ENCODE measurements at regions not wholly inside any gene's neighbourhood (a gene's known extent, or its start where the extent isn't known, plus 50 kb on each side); places are given as distances from the start of the nearest gene placed in this dataset.
"Not testable (repeated sequence)": the region's sequence is repeated elsewhere in the genome, so short reads cannot be mapped to it uniquely, and the experiment has no call there.

DNA sequence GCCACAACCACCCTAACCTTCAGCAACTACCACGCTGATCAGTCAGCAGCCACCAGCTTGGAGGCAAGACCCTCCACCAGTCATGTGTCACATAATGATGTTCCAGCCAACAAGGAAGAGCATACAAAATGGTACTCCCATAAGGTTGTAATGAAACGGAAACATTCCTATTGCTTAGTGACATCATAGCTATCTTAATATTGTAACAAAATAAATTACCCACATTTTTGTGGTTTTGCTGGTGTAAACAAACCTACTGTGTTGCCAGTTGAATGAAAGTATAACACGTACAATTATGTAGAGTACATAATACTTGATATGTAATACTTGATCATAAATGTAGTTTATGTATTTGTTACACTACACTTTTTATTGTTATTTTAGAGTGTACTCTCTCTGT is 1363.2 kb upstream of the ADGRL4 start:
- no peak for DNase-seq (ENCODE audit: low read depth, low spot score)

DNA sequence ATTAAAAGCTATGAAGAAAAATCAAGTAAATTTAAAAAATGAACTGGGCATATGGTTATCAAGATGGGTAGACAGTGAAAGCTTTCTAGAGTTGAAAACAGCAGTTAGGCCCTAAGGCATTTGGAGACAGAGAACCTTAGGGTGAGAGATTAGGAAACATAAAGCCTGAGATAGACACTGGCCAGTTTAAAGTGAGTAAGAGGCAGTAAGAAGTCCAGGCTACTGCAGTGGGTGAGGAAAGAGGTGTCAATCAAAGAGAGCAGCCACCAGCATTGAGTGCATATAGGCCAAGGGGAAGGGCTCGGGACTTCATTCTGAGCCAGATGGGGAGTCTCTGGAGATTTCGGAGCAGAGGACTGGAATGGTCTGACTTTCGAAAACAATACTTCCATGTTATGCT is 1360.5 kb upstream of the ADGRL4 start:
- no peak for DNase-seq (ENCODE audit: low read depth, low spot score)

DNA sequence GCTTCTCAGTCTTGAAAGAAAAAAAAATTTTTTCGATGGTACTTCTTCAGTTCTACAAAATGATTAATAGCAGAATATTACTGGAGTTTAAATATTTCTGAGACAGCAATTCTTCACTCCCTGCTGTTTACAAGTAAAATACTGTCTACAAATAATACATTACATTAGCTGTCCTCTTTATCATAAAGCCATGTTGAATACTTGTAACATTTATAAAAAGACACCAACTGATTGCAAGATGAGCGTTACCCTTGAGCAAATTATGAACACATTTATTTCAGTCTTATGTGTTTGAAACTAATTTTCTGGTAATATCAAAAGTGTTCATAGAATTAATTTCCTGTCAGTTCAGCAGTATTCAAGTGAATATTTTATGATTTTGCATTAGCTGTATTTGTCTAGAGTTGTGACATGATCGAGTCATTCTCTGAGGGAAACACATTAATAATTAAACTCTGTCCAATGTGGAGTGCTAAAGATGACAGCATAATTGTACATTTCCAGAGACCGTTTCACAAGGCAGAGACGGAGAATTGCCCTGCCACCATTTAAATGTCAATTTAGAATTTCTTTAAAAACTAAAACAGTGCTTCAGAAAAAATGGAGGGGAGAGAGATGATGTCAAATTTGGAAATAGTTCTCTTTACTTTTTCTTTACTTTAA is 1359.0 kb upstream of the ADGRL4 start:
- DNase-seq (ENCODE audit: low read depth, low spot score) = no peak

DNA sequence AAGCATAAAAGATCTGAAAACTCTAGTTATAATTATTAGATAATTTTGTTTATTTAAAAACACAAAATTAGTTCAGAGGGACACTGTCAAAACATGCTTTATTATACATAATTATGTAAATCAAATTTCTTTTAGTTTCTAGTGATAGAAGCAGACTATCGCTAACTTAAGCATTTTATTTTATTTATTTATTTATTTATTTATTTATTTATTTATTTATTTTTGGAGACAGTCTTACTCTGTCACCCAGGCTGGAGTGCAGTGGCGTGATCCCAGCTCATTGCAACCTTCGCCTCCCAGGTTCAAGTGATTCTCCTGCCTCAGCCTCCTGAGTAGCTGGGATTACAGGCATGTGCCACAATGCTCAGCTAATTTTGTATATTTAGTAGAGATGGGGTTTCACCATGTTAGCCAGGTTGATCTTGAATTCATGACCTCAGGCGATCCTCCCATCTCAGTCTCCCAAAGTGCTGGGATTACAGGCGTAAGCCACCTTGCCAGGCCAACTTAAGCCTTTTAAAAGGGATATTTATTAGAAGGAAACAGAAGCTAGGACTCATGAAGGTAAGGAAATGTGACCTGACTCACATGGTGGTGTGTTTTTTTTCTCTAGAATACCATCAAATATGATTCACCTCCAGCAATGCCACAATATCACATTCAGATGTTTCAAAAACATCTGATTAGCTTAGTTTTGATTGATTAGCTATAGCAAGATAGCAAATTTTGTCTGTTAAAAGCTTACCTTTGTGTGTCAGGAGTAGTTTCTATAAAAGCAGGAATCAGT is 1357.4 kb upstream of the ADGRL4 start:
- DNase-seq (ENCODE audit: low read depth, low spot score) = no peak

DNA sequence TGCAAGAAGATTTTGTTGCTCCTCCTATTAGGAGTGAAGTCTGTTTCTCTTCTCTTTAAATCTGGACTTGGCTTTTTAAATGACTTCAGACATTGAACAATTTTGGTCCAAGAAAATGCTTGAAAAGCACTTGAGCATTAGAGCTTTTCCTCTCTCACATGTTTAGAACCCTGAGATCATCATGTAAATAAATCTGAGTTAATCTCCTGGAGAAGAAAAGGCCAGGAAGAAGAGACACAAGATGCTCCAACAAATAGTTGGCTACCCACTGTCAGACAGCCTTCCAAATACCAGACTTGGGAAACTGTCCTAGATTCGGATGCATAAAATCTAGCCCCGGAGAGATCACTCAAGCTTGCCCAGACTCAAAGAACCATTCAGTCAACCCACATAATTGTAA is 1353.1 kb upstream of the ADGRL4 start:
- DNase-seq (ENCODE audit: low read depth, low spot score) = no peak

DNA sequence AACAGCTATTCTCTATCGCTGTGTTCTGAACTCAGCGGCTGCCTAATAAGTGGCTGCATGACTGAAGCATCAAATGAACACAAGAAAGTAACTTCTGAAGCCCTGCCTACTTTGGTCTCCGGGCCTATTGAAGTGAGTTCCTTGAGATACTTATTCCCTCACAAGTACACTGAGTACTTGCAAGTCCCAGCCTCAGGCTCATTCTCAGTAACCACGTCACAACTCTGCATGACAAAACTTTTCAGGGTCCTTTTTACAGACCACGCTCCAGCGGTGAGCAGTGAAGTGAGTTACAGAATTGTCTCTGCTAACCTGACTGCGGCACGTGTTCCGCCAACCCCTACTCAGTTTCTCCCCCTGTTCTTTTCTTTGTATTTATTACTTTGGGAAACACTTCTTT is 1342.7 kb upstream of the ADGRL4 start:
- peak; percentile 9 for DNase-seq (ENCODE audit: low read depth, low spot score)

DNA sequence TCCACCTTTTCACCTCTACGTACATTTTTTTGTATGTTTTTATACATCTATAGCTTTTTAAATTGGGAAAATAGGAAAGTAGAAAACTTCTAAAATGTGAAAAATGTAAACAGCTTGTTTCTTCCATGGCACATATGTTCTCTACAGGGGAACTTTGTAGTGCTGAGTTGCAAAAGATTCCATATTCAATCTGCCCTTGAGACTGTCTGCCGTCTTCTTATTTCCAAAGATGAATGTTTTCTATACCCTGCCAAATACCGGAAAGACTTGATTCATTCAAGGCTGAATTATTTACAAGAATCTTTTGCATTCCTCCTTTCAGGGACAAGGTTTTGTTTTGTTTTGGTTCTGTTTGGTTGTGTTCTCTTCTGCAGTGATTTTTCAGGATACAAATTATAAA is 1334.5 kb upstream of the ADGRL4 start:
- no peak for DNase-seq (ENCODE audit: low read depth, low spot score)

DNA sequence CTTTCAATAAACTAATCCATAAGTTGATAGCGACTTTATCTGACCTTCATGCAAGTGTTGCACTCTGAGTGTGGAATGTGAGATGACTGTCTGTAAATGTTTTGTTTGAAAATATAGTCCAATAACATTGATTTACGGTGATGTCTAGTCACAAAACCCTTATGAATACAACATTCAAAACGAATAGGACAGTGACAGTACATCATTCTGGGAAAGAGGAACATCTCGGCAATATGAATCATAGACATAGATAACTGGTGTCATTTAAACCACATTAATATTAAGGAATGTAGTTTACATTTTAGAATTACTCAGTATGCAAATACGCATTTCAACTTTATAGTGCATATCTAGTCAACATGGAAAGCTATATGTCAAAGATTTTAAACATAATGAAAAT is 1311.6 kb upstream of the ADGRL4 start:
- no peak for DNase-seq (ENCODE audit: low read depth, low spot score)

DNA sequence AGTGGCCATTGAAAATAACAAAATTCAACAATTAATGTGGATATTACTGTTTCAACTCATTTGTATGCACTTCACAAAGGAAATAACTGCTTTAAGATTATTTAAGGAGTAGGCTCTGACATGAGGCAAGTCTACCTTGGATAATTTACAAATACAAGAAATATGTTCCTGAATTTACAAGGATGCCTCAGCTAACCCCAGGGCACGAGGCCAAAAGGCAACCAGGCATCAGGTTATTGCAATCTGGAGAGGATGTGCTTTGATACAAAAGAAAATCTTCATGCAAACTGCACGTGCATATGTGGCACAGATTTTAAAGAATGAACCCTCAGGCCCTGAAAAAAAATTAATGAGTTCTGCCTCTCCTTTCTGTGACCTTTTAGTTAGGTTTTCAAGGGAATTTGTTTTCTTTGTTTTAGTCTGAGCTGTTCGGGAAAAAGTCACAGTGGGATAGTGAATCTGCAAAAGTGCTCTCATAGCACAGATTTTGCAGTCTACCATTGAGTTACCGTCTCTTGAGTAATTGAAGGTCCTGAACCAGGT is 1304.2 kb upstream of the ADGRL4 start:
- no peak for DNase-seq (ENCODE audit: low read depth, low spot score)

DNA sequence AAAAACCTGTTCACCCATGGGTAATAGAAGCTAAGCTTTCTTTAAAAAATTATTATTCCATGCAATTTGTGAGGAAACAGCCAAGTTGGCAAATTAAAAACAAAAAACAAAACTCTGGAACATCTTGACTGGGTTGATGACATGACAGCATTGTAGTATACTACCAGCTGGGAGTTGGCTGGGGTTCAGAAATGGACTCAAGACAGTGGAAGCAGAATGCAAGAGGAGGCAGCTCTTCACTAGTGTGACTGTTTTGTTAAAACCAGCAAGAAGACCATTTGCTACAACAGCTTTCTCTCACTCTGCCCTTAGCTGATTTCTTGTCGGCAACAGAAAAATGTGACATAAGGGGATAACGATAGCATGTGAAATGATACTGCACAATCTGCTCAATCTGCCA is 1298.9 kb upstream of the ADGRL4 start:
- no peak for DNase-seq (ENCODE audit: low read depth, low spot score)

DNA sequence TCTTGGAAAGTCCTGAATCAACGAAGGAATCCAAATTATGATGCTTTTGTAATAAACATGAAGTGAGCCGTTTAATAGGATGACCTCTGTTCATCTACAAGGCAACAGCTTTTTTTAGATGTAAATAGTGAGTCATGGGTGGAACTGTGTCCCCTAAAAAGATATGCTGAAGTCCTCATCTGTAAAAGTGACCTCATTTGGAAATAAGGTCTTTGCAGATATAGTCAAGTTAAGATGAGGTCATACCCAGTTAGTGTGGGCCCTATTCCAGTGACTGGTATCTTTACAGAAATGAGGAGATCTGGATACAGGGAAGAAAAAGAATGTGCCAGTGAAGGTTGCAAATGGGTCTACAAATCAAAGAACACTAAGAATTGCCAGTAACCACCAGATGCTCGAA is 1287.3 kb upstream of the ADGRL4 start:
- DNase-seq (ENCODE audit: low read depth, low spot score) = no peak

DNA sequence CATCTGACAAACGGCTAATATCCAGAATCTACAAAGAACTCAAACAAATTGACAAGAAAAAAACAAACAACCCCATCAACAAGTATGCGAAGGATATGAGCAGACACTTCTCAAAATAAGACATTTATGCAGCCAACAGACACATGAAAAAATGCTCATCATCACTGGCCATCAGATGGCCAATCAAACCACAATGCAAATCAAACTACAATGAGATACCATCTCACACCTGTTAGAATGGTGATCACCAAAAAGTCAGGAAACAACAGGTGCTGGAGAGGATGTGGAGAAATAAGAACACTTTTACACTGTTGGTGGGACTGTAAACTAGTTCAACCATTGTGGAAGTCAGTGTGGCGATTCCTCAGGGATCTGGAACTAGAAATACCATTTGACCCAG is 1282.2 kb upstream of the ADGRL4 start:
- DNase-seq (ENCODE audit: low read depth, low spot score) = not testable (repeated sequence)

DNA sequence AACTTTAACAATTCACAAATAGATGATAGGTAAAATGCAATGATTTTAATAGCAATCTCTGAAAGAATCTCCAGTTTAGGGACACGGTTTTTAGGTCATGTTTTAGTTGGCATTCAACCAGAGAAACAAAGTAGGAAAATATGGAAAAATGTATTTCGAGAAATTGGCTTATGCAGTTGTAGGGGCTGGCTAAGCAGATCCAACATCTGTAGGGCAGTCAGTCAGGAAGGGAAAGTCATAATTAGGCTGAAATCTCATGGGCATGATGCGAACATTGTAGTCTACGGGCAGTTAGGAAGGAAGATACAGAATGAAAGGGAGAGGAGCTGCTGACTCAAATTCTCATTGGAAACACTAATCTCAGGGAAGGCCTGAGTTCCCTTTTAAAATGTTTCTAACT is 1276.0 kb upstream of the ADGRL4 start:
- DNase-seq (ENCODE audit: low read depth, low spot score) = no peak

DNA sequence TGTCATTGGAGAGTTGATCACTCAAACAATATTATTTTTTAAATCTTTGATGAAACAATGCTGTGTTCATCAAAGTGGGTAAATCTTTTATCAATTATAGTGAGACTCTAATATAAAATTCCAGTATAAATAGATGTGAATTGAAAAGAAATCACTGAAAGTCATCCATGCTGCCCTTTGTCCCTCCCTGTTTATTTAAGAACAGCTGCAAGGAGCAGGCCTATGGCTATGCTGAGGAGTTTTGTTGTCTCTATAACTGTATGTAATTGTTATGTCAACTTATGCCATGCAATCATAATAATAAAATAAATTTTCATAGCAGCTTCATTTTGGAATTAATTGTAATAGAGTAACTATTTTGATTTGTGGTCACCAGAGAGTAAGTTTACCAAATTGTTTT is 1272.4 kb upstream of the ADGRL4 start:
- DNase-seq (ENCODE audit: low read depth, low spot score) = no peak

DNA sequence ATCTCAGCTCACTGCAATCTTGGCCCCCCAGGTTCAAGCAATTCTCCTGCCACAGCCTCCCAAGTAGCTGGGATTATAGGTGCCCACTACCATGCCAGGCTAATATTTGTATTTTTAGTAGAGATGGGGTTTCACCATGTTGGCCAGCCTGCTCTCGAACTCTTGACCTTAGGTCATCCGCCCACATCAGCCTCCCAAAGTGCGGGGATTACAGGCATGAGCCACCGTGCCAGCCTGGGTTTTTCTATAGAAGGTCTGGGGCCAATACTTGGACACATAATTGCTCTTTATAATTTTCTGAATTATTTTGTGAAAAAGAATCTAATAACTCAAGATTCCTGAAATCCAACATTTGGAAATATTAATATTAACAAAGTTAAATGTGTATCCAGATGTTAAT is 1267.7 kb upstream of the ADGRL4 start:
- no peak for DNase-seq (ENCODE audit: low read depth, low spot score)

DNA sequence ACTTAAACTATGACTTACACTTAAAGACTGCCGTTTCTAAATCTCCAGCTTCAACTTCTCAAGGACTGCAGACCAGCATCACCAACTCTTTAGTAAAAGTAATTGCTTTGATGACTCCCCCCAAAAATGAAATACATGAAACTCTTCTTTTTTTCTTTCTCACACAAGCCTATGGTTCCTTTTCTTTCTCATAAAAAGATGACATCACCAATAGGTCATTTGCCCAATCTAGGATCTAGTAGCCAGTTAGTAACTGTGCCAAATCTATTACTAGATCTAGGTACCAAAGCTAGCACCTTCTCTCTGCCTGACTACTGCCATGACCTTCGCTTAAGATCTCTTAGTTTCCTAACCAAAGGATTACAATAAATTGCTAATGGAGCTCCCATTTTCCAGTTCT is 1266.0 kb upstream of the ADGRL4 start:
- DNase-seq (ENCODE audit: low read depth, low spot score) = no peak

DNA sequence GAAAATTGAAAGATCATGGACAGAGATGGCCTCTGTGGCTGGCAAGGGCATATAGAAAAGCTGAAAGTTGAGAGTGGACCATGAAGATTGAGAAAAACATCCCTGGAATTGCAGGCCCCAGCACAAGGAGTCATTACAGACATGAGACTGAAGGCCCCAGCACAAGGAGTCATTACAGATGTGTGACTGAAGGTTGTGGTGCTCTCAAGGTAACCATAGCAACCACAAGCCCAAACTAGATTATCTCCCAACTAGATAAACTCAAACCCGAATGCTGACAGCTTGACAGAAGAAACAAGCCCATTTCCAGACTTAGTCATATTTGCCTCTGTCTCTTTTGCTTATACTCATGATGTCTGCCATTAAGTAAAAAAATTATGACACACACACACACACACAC is 1252.1 kb upstream of the ADGRL4 start:
- no peak for DNase-seq (ENCODE audit: low read depth, low spot score)

DNA sequence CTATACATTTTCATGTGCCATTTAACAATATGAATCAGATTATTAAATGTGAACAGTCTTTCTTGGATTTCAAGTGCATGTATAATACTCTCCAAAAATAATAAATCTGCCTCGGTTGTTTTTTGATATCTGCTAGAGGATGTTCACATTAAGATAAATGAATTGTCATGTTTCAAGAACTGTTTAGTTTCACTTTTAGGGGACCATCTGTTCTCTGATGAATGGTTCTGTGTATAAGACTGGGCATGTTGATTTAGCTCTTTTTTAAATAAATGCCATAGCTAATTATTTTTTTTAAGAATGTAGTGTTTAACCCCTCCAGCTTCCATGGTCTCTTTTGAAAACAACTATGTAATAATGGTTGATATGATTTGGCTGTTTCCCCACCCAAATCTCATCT is 1245.1 kb upstream of the ADGRL4 start:
- DNase-seq (ENCODE audit: low read depth, low spot score) = no peak

DNA sequence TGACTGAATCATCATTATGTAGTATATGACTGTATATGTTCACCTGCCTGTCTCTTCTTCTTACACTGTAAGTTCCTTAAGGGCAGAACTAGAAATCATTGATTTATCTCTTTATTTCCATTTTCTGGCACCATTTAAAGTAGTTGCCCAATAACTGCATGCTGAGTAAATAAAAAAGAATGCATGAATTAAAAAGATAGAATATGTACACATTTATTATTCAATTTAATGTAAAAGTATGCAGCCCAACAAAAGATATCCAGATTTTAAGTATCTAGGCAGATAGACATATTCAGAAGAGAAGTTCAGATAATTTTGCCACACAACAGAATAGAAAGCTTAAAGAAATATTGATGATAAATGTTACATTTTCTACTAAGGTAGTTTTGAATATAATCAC is 1244.6 kb upstream of the ADGRL4 start:
- DNase-seq (ENCODE audit: low read depth, low spot score) = no peak

DNA sequence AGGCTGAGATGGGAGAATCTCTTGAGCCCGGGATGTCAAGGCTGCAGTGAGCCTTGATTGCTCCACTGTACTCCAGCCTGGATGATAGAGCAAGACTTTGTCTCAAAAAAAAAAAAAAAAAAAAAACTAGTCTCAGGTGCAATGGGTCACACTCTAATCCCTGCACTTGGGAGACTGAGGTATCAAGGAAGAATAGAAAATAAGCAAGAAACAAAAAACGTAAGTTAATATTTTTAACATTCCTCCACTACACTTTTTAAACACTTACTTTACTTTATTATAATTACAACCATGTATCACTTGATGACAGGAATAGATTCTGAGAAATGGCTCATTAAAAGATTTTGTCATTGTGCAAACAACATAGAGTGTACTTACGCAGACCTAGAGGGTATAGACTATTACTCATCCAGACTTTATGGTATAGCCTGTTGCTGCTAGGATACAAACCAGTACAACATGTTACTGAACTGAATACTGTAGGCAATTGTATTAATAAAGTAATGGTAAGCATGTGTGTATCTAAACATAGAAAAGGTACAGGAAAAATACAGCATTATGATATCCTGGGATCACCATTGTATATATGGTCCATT is 1244.1 kb upstream of the ADGRL4 start:
- no peak for DNase-seq (ENCODE audit: low read depth, low spot score)

DNA sequence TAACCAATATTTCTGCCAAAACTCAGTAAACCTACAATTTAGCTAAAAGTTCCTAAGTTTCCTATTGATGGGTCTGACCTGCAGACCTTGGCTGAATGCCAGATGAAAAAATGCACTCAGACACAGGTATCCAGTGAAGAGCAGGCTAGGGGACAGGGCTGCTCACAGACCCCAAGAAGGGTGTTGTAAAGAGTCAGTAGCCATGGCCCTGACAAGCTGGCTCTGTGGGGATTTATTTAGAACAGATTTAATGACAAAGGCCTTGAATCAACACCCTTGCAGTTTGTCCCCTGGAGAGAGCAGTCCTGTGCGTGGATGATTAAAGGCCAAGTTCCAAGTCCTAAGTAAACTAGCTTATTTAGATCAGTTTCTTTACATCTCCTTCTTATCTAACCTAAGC is 1243.2 kb upstream of the ADGRL4 start:
- no peak for DNase-seq (ENCODE audit: low read depth, low spot score)

DNA sequence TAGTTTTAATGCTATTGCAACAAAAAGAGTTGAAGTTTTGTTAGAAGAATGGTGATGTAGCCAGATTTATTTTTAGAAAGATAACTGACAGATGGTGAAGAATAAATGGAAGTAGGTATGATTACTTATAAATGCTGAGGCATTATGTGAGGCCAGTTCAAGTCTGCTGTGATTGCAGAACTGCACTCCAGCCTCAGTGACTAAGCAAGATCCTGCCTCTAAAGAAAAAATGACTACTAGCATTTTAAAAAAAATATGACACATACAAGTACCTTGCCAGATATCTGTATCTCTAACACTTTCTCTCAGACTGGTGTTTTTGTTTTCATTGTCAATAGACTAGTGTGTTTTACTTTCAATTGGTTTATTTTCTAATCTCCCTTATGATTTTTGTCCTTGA is 1242.4 kb upstream of the ADGRL4 start:
- no peak for DNase-seq (ENCODE audit: low read depth, low spot score)

DNA sequence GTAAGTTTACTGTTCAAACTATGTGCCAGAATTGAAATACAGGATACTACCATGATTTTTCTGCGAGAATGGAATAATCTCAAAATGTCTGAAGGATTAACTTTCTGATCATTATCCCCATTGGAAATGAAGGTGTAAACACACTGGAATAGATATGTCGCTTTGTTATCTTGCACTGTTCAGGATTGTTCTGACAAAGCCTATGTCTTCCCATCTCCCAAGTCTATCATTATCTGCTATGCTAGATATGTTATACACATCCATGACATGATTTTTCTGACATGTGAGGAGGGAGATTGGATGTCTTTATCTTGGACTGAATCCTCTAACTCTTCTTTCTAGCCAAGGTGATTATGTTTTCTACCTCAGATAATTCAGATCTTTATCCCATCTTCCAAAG is 1239.3 kb upstream of the ADGRL4 start:
- no peak for DNase-seq (ENCODE audit: low read depth, low spot score)
